IMR-90 (cell line): ENCODE measurements at regions not wholly inside any gene's neighbourhood (a gene's known extent, or its start where the extent isn't known, plus 50 kb on each side); places are given as distances from the start of the nearest gene placed in this dataset.

Experiments
- POLR2A ChIP-seq: IDR thresholded peaks from 2 replicates; pipeline ENCODE4 v1.6.1; 2012; ENCODE audit warnings: mild to moderate bottlenecking, low read depth, low read length
- TF ChIP-seq, protein P1 (sequence below): conservative IDR thresholded peaks from 2 replicates; pipeline ENCODE4 v1.5.1; 2012; ENCODE audit warnings: mild to moderate bottlenecking, low read depth, low read length, improper control_type of control experiment

DNA sequence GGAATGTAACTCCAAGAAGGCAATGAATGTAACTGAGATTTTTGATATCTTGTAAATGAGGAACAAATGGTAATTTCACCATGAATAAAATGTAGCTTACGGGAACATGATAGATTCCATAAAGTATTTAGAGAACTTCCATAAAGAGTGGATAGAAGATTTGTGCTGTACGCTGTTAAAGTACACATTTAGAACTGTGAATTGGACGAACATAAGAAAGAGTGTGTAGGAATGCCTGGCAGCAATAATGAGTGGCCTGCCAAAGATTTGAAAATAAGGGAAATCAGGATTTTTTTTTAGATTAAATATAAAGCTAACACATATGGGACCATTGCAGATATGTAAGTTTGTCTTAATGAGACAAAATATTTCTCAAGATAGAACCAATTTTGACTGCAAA is 1153.3 kb upstream of the EYS start:
- TF ChIP-seq, protein P1, sequence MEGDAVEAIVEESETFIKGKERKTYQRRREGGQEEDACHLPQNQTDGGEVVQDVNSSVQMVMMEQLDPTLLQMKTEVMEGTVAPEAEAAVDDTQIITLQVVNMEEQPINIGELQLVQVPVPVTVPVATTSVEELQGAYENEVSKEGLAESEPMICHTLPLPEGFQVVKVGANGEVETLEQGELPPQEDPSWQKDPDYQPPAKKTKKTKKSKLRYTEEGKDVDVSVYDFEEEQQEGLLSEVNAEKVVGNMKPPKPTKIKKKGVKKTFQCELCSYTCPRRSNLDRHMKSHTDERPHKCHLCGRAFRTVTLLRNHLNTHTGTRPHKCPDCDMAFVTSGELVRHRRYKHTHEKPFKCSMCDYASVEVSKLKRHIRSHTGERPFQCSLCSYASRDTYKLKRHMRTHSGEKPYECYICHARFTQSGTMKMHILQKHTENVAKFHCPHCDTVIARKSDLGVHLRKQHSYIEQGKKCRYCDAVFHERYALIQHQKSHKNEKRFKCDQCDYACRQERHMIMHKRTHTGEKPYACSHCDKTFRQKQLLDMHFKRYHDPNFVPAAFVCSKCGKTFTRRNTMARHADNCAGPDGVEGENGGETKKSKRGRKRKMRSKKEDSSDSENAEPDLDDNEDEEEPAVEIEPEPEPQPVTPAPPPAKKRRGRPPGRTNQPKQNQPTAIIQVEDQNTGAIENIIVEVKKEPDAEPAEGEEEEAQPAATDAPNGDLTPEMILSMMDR, result no peak
- no peak for TF ChIP-seq POLR2A
